ENCODE measurements at regions not wholly inside any gene's neighbourhood (a gene's known extent, or its start where the extent isn't known, plus 50 kb on each side); places are given as distances from the start of the nearest gene placed in this dataset.
A peak's percentile ranks its signal among the peaks of the same experiment; 100 is the strongest.

GRCh38 chr20:58038123-58038654, 190.3 kb downstream of the ANKRD60 start:
- H3K4me3 ChIP-seq (ENCODE audit: extremely low read depth in 1 of 4, insufficient read depth in 2 of 4, low read depth in 3 of 4, low read length in 4 of 4): no peak overlapping the region
- no peak overlapping the region for H2AK5ac ChIP-seq (ENCODE audit: low read depth, low read length)
- H2BK120ac ChIP-seq (replicated peaks; ENCODE audit: low read depth, low read length): no peak overlapping the region
- no peaks in the 10 kb centered on the region for H3K79me2 ChIP-seq (ENCODE audit: control insufficient read depth in 1 of 2, insufficient read depth in 2 of 2, low read length in 2 of 2)
- no peak overlapping the region for H2BK15ac ChIP-seq (ENCODE audit: low read length)
- H2BK5ac ChIP-seq (ENCODE audit: low read depth, low read length): no peak overlapping the region
- no peak overlapping the region for H4K91ac ChIP-seq (replicated peaks; ENCODE audit: insufficient read length, low read length)
- H2AFZ ChIP-seq (ENCODE audit: low read length): no peak overlapping the region
- no peaks in the 10 kb centered on the region for H3K79me1 ChIP-seq (ENCODE audit: low read depth, low read length)
- ChIA-PET CTCF (ENCODE audit: partially characterized antibody) (interaction anchor here (1.2 to 1.8 kb wide), 2 partner anchors 10 to 49 kb away, joined by 5 to 6 read pairs; no protein-coding TSS in a partner anchor), POLR2A (ENCODE audit: partially characterized antibody) (no interaction called here)
- no peak for TF ChIP-seq EP300 (IDR thresholded peaks at IDR 0.05; ENCODE audit: borderline replicate concordance in 1 of 2, low read depth in 2 of 2, low read length in 2 of 2)
- H3K4ac ChIP-seq (replicated peaks; ENCODE audit: insufficient read length, low read depth, low read length): no peak overlapping the region
- no peaks in the 10 kb centered on the region for H3K9me3 ChIP-seq (ENCODE audit: insufficient read depth in 2 of 2, low read depth in 1 of 2, low read length in 1 of 2)
- no peak overlapping the region for H3K18ac ChIP-seq (ENCODE audit: extremely low read depth, low read length)
- no peak overlapping the region for H4K8ac ChIP-seq (ENCODE audit: extremely low read depth, insufficient read depth, low read length)
- H3K27me3 ChIP-seq (replicated peaks in 1 of 4; ENCODE audit: control insufficient read depth in 3 of 4, extremely low read depth in 1 of 4, insufficient read depth in 3 of 4, low read length in 3 of 4): no peaks in the 10 kb centered on the region; a peak in 1 of 7 replicates
- H3K23ac ChIP-seq (ENCODE audit: insufficient read length): no peak overlapping the region
- no peaks in the 10 kb centered on the region for H4K20me1 ChIP-seq (replicated peaks in 1 of 2; ENCODE audit: control insufficient read depth in 1 of 2, insufficient read depth in 2 of 2, low read length in 2 of 2)
- H3K36me3 ChIP-seq (ENCODE audit: control insufficient read depth in 2 of 4, insufficient read depth in 4 of 4, low read length in 3 of 4): no peaks in the 10 kb centered on the region
- DNase-seq (ENCODE audit: low read depth in 1 of 2, low spot score in 2 of 2) (peak in 1 of 2 experiments; percentile 28), FAIRE-seq (no peak)
- H3K14ac ChIP-seq (ENCODE audit: insufficient read length): no peak overlapping the region
- no peak overlapping the region for H3K56ac ChIP-seq (replicated peaks; ENCODE audit: insufficient read length, low read depth, low read length)
- 87% methylated on average over 8 of the region's 9 CpGs; no CpG with 5 or more reads in 1 of the 2 experiments for WGBS, 2 experiments (ENCODE audit: extremely low coverage in 1 of 2, insufficient coverage in 1 of 2, insufficient read length in 1 of 2, insufficient replicate concordance in 2 of 2, low coverage in 1 of 2, low lambda C conversion rate in 2 of 2, missing lambda C conversion rate in 1 of 2)
- H3K4me2 ChIP-seq (ENCODE audit: insufficient read depth in 1 of 2, low read depth in 2 of 2, low read length in 2 of 2): no peak overlapping the region
- no peak overlapping the region for H4K5ac ChIP-seq (ENCODE audit: insufficient read length, low read depth, low read length)
- H3K27ac ChIP-seq (ENCODE audit: low read depth, low read length): no peak overlapping the region
- H3K9ac ChIP-seq (replicated peaks in 1 of 4; ENCODE audit: extremely low read depth in 1 of 4, low read depth in 3 of 4, low read length in 3 of 4): no peak overlapping the region
- no peak overlapping the region for H2BK12ac ChIP-seq (ENCODE audit: low read depth, low read length)
- no peaks in the 10 kb centered on the region for H3K23me2 ChIP-seq (ENCODE audit: low read depth, low read length)
- no peaks in the 10 kb centered on the region for H3K4me1 ChIP-seq (replicated peaks in 1 of 4; ENCODE audit: control insufficient read depth in 3 of 4, insufficient read depth in 4 of 4, low read length in 3 of 4)
- H2BK20ac ChIP-seq (ENCODE audit: low read length): no peak overlapping the region

Measured in H1 (cell line).